Left ventricle myocardium inferior (tissue), 1 donor: ENCODE measurements at regions not wholly inside any gene's neighbourhood (a gene's known extent, or its start where the extent isn't known, plus 50 kb on each side); places are given as distances from the start of the nearest gene placed in this dataset.
"Not testable (repeated sequence)": the region's sequence is repeated elsewhere in the genome, so short reads cannot be mapped to it uniquely, and the experiment has no call there.

Experiments
- DNase-seq: peaks from one replicate; pipeline ENCODE4 v3.0.0-alpha.2; 2020
- H3K27ac ChIP-seq: fragments of 200-600 bp; replicated peaks from 2 replicates; pipeline ENCODE4 v1.8.0; 2021
- H3K27me3 ChIP-seq: fragments of 200-600 bp; 2 replicates; pipeline ENCODE4 v1.8.0; 2021; ENCODE audit warnings: low read depth
- H3K36me3 ChIP-seq: fragments of 200-600 bp; 2 replicates; pipeline ENCODE4 v1.8.0; 2021
- H3K4me1 ChIP-seq: fragments of 200-600 bp; 2 replicates; pipeline ENCODE4 v1.8.0; 2021
- H3K4me3 ChIP-seq: fragments of 200-600 bp; 2 replicates; pipeline ENCODE4 v1.8.0; 2021; ENCODE audit warnings: mild to moderate bottlenecking, moderate library complexity
- H3K9me3 ChIP-seq: fragments of 200-600 bp; replicated peaks from 2 replicates; pipeline ENCODE4 v1.8.0; 2021
- CTCF ChIP-seq: fragments of 200-600 bp; IDR thresholded peaks from 2 replicates; pipeline ENCODE4 v1.8.0; 2021; ENCODE audit warnings: antibody characterized with exemption, mild to moderate bottlenecking, borderline replicate concordance
- intact Hi-C: fragments of 100-400 bp; cut with micrococcal nuclease; formaldehyde crosslinking; loops from one replicate; pipeline ENCODE4 v1.11.0; 2022
- donor health status: DM: no; HTN: yes; CAD: no; lungs with severe emphysema.

- H3K4me1 ChIP-seq, H3K9me3 ChIP-seq, H3K36me3 ChIP-seq, DNase-seq, H3K27me3 ChIP-seq, H3K4me3 ChIP-seq, H3K27ac ChIP-seq, intact Hi-C loops: not testable (repeated sequence)
- TF ChIP-seq CTCF = peak; percentile 17
Measured at GRCh38 chr4:77353724-77354315, 196.8 kb downstream of the CCNG2 start.

GRCh38 chr4:77354550-77354949 lies 197.5 kb downstream of the CCNG2 start:
- Histone ChIP-seq H3K27ac (no peak overlapping the region), H3K4me1 (no peaks in the 10 kb centered on the region), H3K27me3 (peaks cover 6% of the 10 kb centered on the region), H3K4me3 (no peak overlapping the region), H3K36me3 (no peaks in the 10 kb centered on the region), H3K9me3 (no peaks in the 10 kb centered on the region)
- intact Hi-C loops = no loop called here
- no peak for TF ChIP-seq CTCF
- no peak for DNase-seq

GRCh38 chr4:77355731-77356130 lies 198.7 kb downstream of the CCNG2 start:
- H3K27ac ChIP-seq = no peak overlapping the region
- H3K4me1 ChIP-seq = no peaks in the 10 kb centered on the region
- H3K9me3 ChIP-seq = no peaks in the 10 kb centered on the region
- peaks cover 8% of the 10 kb centered on the region for H3K27me3 ChIP-seq
- intact Hi-C loops = loop anchor here (5.0 kb wide), 1 partner anchor 113 kb away; no protein-coding TSS in a partner anchor
- H3K36me3 ChIP-seq = no peaks in the 10 kb centered on the region
- H3K4me3 ChIP-seq = no peak overlapping the region
- no peak for TF ChIP-seq CTCF
- DNase-seq = no peak

GRCh38 chr4:77358315-77358928 lies 201.4 kb downstream of the CCNG2 start:
- Histone ChIP-seq H3K36me3 (no peaks in the 10 kb centered on the region), H3K9me3 (no peaks in the 10 kb centered on the region), H3K4me3 (no peak overlapping the region), H3K4me1 (no peaks in the 10 kb centered on the region), H3K27me3 (peaks cover 35% of the 10 kb centered on the region), H3K27ac (no peak overlapping the region)
- no peak for DNase-seq
- TF ChIP-seq CTCF = peak; percentile 70
- intact Hi-C loops = loop anchor here (5.0 kb wide), 1 partner anchor 116 kb away; no protein-coding TSS in a partner anchor

- Histone ChIP-seq H3K27ac (no peak overlapping the region), H3K9me3 (no peaks in the 10 kb centered on the region), H3K4me3 (no peak overlapping the region), H3K27me3 (peaks cover 41% of the 10 kb centered on the region), H3K4me1 (no peaks in the 10 kb centered on the region), H3K36me3 (no peaks in the 10 kb centered on the region)
- DNase-seq = no peak
- TF ChIP-seq CTCF = no peak
- intact Hi-C loops = no loop called here
Measured at GRCh38 chr4:77360451-77360850, 203.4 kb downstream of the CCNG2 start.
